ENCODE measurements at regions not wholly inside any gene's neighbourhood (a gene's known extent, or its start where the extent isn't known, plus 50 kb on each side); places are given as distances from the start of the nearest gene placed in this dataset.

GRCh38 chr11:64501500-64502427 is 54.0 kb upstream of the SLC22A11 start:
- no peak for DNase-seq

DNA sequence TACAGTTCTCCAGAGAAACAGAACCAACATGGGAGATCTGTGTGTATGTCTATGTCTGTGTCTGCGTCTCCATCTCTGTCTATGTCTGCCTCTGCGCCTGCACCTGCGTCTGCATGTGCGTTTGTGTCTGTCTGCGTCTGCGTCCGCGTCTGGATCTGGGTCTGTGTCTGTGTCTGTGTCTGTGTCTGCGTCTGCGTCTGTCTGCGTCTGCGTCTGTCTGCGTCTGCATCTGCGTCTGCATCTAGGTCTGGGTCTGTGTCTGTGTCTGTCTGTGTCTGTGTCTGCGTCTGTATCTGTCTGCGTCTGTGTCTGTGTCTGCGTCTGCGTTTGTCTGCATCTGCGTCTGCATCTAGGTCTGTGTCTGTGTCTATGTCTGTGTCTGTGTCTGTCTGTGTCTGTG is 53.1 kb upstream of the SLC22A11 start:
- no peak for DNase-seq

DNA sequence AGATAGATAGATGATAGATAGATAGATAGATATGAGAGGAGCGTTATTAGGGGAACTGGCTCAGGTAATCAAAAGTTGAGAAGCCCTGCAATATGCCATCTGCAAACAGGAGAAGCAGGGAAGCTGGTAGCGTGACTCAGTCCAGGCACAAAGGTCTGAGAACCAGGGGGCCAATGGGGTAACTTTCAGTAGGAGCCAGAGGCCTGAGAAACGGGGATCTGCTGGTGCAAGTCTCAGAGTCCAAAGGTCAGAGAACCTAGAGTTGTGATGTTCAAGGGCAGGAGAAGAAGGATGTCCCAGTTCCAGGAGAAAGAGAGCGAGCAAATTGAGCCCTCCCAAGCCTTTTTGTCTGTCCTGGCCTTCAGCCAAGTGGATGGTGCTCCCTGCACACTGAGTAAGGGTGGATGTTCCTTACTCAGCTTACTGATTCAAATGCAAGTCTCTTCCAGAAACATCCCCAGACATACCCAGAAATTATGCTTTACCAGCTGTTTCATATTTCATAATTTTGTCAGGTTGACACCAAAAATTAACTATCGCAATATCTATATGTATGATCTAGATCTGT is 52.5 kb upstream of the SLC22A11 start:
- no peak for DNase-seq

GRCh38 chr11:64504999-64505398 is 50.7 kb upstream of the SLC22A11 start:
- DNase-seq: no peak
